ENCODE measurements at regions not wholly inside any gene's neighbourhood (a gene's known extent, or its start where the extent isn't known, plus 50 kb on each side); places are given as distances from the start of the nearest gene placed in this dataset.

- no peak overlapping the region for H3K27ac ChIP-seq
- TF ChIP-seq CTCF (IDR thresholded peaks at IDR 0.05), result no peak
Observed at GRCh38 chr10:34933676-34934075, 118.6 kb upstream of the PARD3 start.

GRCh38 chr10:34932235-34932634 is 117.1 kb upstream of the PARD3 start:
- Histone ChIP-seq H3K9me3 (no peaks in the 10 kb centered on the region), H3K27ac (no peak overlapping the region), H3K4me1 (no peaks in the 10 kb centered on the region), H3K27me3 (no peaks in the 10 kb centered on the region), H3K36me3 (no peaks in the 10 kb centered on the region), H3K4me3 (no peak overlapping the region)
- DNase-seq (ENCODE audit: low spot score), result no peak
- TF ChIP-seq CTCF (IDR thresholded peaks at IDR 0.05), result no peak

More at GRCh38 chr10:34933676-34934075, 118.6 kb upstream of the PARD3 start:
- no peak for DNase-seq (ENCODE audit: low spot score)
- no peaks in the 10 kb centered on the region for H3K4me1 ChIP-seq
- no peaks in the 10 kb centered on the region for H3K36me3 ChIP-seq
- no peaks in the 10 kb centered on the region for H3K27me3 ChIP-seq
- H3K9me3 ChIP-seq, result no peaks in the 10 kb centered on the region
- H3K4me3 ChIP-seq, result no peak overlapping the region

- no peaks in the 10 kb centered on the region for H3K9me3 ChIP-seq
- DNase-seq (ENCODE audit: low spot score), result no peak
- TF ChIP-seq CTCF (IDR thresholded peaks at IDR 0.05), result no peak
- no peaks in the 10 kb centered on the region for H3K4me1 ChIP-seq
- no peak overlapping the region for H3K4me3 ChIP-seq
- no peaks in the 10 kb centered on the region for H3K27me3 ChIP-seq
- H3K36me3 ChIP-seq, result no peaks in the 10 kb centered on the region
- H3K27ac ChIP-seq, result no peak overlapping the region
Observed at GRCh38 chr10:34931216-34931615, 116.1 kb upstream of the PARD3 start.

- Histone ChIP-seq H3K36me3 (no peaks in the 10 kb centered on the region), H3K4me1 (no peaks in the 10 kb centered on the region), H3K4me3 (no peak overlapping the region), H3K27me3 (no peaks in the 10 kb centered on the region), H3K27ac (no peak overlapping the region), H3K9me3 (peaks cover 0 to 26% of the 10 kb centered on the region in 2 donors)
- DNase-seq (ENCODE audit: low spot score), result no peak
- TF ChIP-seq CTCF (IDR thresholded peaks at IDR 0.05), result no peak
Observed at GRCh38 chr10:34922138-34922537, 107.0 kb upstream of the PARD3 start.

- Histone ChIP-seq H3K27me3 (no peaks in the 10 kb centered on the region), H3K4me1 (no peaks in the 10 kb centered on the region), H3K36me3 (no peaks in the 10 kb centered on the region), H3K4me3 (no peak overlapping the region), H3K9me3 (peaks cover 0 to 22% of the 10 kb centered on the region in 2 donors), H3K27ac (no peak overlapping the region)
- TF ChIP-seq CTCF (IDR thresholded peaks at IDR 0.05), result no peak
- no peak for DNase-seq (ENCODE audit: low spot score)
Observed at GRCh38 chr10:34920578-34920977, 105.5 kb upstream of the PARD3 start.

- Histone ChIP-seq H3K4me3 (no peak overlapping the region), H3K36me3 (no peaks in the 10 kb centered on the region), H3K9me3 (peaks cover 0 to 5% of the 10 kb centered on the region in 2 donors), H3K27ac (no peak overlapping the region), H3K27me3 (no peaks in the 10 kb centered on the region), H3K4me1 (no peaks in the 10 kb centered on the region)
- no peak for TF ChIP-seq CTCF (IDR thresholded peaks at IDR 0.05)
- no peak for DNase-seq (ENCODE audit: low spot score)
Observed at GRCh38 chr10:34918776-34919315, 103.8 kb upstream of the PARD3 start.
